GM23248 (cell line): ENCODE measurements at regions not wholly inside any gene's neighbourhood (a gene's known extent, or its start where the extent isn't known, plus 50 kb on each side); places are given as distances from the start of the nearest gene placed in this dataset.

Source experiments
- DNase-seq: peaks from one replicate; pipeline ENCODE4 v3.0.0-alpha.2; 2015
- H2AFZ ChIP-seq: fragments of 200-600 bp; sonication (generic); 2 replicates; pipeline ENCODE4 v1.6.1; 2016; ENCODE audit warnings: antibody characterized with exemption
- H3F3A ChIP-seq: fragments of 200-600 bp; sonication (generic); 2 replicates; pipeline ENCODE4 v1.6.1; 2016; ENCODE audit warnings: mild to moderate bottlenecking, antibody characterized with exemption, mixed run types; ENCODE audit not compliant: insufficient read depth
- H3K27ac ChIP-seq: fragments of 200-600 bp; sonication (generic); 2 replicates; pipeline ENCODE4 v1.5.1; 2016; ENCODE audit warnings: mild to moderate bottlenecking
- H3K27me3 ChIP-seq: fragments of 200-600 bp; sonication (generic); replicated peaks from 2 replicates; pipeline ENCODE4 v1.6.1; 2016; ENCODE audit warnings: mild to moderate bottlenecking; ENCODE audit not compliant: insufficient read depth
- H3K36me3 ChIP-seq: fragments of 200-600 bp; sonication (generic); 2 replicates; pipeline ENCODE4 v1.6.1; 2016; ENCODE audit warnings: low read depth, mild to moderate bottlenecking
- H3K4me1 ChIP-seq: fragments of 200-600 bp; sonication (generic); 2 replicates; pipeline ENCODE4 v1.6.1; 2016; ENCODE audit warnings: mild to moderate bottlenecking; ENCODE audit not compliant: insufficient read depth
- H3K4me2 ChIP-seq: fragments of 200-600 bp; sonication (generic); one replicate; pipeline ENCODE4 v1.6.1; 2016; ENCODE audit warnings: mild to moderate bottlenecking; ENCODE audit not compliant: unreplicated experiment
- H3K4me3 ChIP-seq: fragments of 200-600 bp; sonication (generic); 2 replicates; pipeline ENCODE4 v1.5.1; 2016; ENCODE audit warnings: mild to moderate bottlenecking
- H3K79me2 ChIP-seq: fragments of 200-600 bp; sonication (generic); 2 replicates; pipeline ENCODE4 v1.6.1; 2016; ENCODE audit warnings: mild to moderate bottlenecking; ENCODE audit not compliant: insufficient read depth
- H3K9ac ChIP-seq: fragments of 200-600 bp; sonication (generic); 2 replicates; pipeline ENCODE4 v1.6.1; 2016; ENCODE audit warnings: mild to moderate bottlenecking
- H3K9me2 ChIP-seq: fragments of 200-600 bp; sonication (generic); 2 replicates; pipeline ENCODE4 v1.6.1; 2016; ENCODE audit warnings: mixed run types, mild to moderate bottlenecking, moderate library complexity; ENCODE audit not compliant: insufficient read depth
- H3K9me3 ChIP-seq: fragments of 200-600 bp; sonication (generic); one replicate; pipeline ENCODE4 v1.6.1; 2017; ENCODE audit warnings: low read depth
- H4K20me1 ChIP-seq: fragments of 200-600 bp; sonication (generic); 2 replicates; pipeline ENCODE4 v1.6.0; 2016; ENCODE audit not compliant: insufficient read depth
- EZH2 ChIP-seq: fragments of 200-600 bp; sonication (generic); IDR thresholded peaks from 2 replicates; pipeline ENCODE4 v1.6.1; 2018; ENCODE audit warnings: antibody characterized with exemption, mild to moderate bottlenecking; ENCODE audit not compliant: insufficient read depth, poor library complexity, severe bottlenecking
- EZH2phosphoT487 ChIP-seq: fragments of 200-600 bp; sonication (generic); IDR thresholded peaks from 2 replicates; pipeline ENCODE4 v1.6.1; 2018; ENCODE audit warnings: antibody characterized with exemption, moderate library complexity, mild to moderate bottlenecking, low read depth; ENCODE audit not compliant: insufficient read depth
- WGBS, 2 experiments: methylation state at CpG; one replicate each; pipeline ENCODE4 v1.1.6; 2015 to 2017; ENCODE audit warnings: low lambda C conversion rate in 2 of 2, low coverage in 1 of 2; ENCODE audit errors: missing lambda C conversion rate in 2 of 2; 5-methylcytosine and 5-hydroxymethylcytosine counted together
- in situ Hi-C: fragments of 300-500 bp; cut with MboI; formaldehyde crosslinking; loops from 2 replicates; pipeline ENCODE4 v1.15.0; 2020

DNA sequence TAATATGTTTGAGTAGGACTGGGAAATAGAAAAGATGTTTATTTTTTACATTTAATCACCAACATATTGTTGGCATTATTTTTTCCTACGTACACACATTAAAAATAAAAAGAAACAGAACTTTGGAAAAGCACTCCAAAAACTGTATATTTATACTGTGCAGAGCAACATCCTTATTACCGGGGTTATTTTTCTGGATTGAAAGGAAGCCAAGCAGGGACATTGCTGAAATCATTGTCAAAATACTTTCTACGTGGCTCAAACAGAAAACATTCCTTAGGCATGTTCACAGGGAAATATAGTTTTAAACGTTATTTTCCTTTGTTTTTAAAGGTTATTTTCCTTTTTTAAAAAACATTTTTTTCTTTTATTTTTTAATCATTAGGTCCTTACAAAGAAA is 315.0 kb upstream of the SMIM21 start:
- Histone ChIP-seq H3K9ac (no peak overlapping the region), H3K4me2 (no peak overlapping the region), H3K4me1 (no peaks in the 10 kb centered on the region), H3K27ac (no peak overlapping the region), H3K9me3 (no peaks in the 10 kb centered on the region), H3K4me3 (no peak overlapping the region), H2AFZ (no peak overlapping the region), H3K27me3 (0 out of 2 replicates have a peak, but pooled peaks cover 9% of the 10 kb centered on the region), H3K9me2 (no peaks in the 10 kb centered on the region), H3F3A (no peaks in the 10 kb centered on the region), H3K79me2 (no peaks in the 10 kb centered on the region), H4K20me1 (no peaks in the 10 kb centered on the region), H3K36me3 (no peaks in the 10 kb centered on the region)
- in situ Hi-C loops = no loop called here
- TF ChIP-seq EZH2phosphoT487 (no peak), EZH2 (no peak)
- 10 to 14% methylated on average over 4 of the region's 4 CpGs for WGBS, 2 experiments
- no peak for DNase-seq

DNA sequence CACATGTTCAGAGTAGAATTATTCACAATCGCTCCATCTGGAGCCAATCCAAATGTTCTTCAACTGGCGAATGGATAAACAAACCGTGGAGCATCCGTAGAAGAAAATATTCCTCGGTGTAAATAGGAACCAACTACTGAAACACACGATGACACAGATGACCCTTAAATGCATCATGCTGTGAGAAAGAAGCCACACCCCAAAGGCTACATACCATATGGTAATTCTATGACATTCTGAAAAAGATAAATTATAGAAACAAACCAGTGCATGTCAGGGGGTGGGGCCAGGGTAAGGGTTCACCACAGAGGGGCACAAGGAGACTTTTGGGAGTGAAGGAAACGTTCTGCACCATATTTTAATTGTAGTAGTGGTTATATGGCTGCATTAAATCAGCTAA is 312.2 kb upstream of the SMIM21 start:
- WGBS, 2 experiments = 17 to 34% methylated on average over 7 of the region's 7 CpGs
- in situ Hi-C loops = no loop called here
- DNase-seq = no peak

DNA sequence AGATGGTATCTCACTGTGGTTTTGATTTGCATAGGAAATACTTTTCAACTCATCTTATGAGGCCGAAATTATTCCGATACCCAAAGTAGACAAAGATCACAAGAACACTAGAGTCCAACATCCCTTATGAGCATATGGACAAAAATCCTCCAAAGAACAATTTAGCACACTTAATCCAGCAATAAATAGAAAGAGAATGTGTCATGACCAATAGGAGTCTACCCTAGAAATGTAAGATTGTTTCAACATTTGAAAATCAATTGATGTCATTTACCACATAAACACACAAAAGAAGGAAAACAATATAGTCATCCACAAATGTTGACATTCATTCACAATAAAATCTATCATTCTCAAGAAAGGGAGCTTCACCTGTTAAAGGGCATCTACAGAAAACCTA is 307.8 kb upstream of the SMIM21 start:
- Histone ChIP-seq H3K27ac (no peak overlapping the region), H2AFZ (no peak overlapping the region), H3K27me3 (no peaks in the 10 kb centered on the region; the same call in 1 of the 2 replicates), H3K9me2 (no peaks in the 10 kb centered on the region), H3K9ac (no peak overlapping the region), H3K4me2 (no peak overlapping the region), H4K20me1 (no peaks in the 10 kb centered on the region), H3K4me1 (no peaks in the 10 kb centered on the region), H3K4me3 (no peak overlapping the region), H3K36me3 (no peaks in the 10 kb centered on the region), H3F3A (no peaks in the 10 kb centered on the region), H3K9me3 (no peaks in the 10 kb centered on the region), H3K79me2 (no peaks in the 10 kb centered on the region)
- in situ Hi-C loops = no loop called here
- no peak for DNase-seq
- TF ChIP-seq EZH2 (no peak), EZH2phosphoT487 (no peak)
- 71 to 82% methylated on average over 2 of the region's 2 CpGs for WGBS, 2 experiments

More for the DNA sequence above, 312.2 kb upstream of the SMIM21 start:
- Histone ChIP-seq H3K4me3 (no peak overlapping the region), H3K27me3 (0 out of 2 replicates have a peak, but pooled peaks cover 9% of the 10 kb centered on the region), H2AFZ (no peak overlapping the region), H3K9me2 (no peaks in the 10 kb centered on the region), H4K20me1 (no peaks in the 10 kb centered on the region), H3K9ac (no peak overlapping the region), H3K4me1 (no peaks in the 10 kb centered on the region), H3K27ac (no peak overlapping the region), H3K4me2 (no peak overlapping the region), H3K36me3 (no peaks in the 10 kb centered on the region), H3F3A (no peaks in the 10 kb centered on the region), H3K9me3 (no peaks in the 10 kb centered on the region), H3K79me2 (no peaks in the 10 kb centered on the region)
- no peak for TF ChIP-seq EZH2
- TF ChIP-seq EZH2phosphoT487 = no peak

DNA sequence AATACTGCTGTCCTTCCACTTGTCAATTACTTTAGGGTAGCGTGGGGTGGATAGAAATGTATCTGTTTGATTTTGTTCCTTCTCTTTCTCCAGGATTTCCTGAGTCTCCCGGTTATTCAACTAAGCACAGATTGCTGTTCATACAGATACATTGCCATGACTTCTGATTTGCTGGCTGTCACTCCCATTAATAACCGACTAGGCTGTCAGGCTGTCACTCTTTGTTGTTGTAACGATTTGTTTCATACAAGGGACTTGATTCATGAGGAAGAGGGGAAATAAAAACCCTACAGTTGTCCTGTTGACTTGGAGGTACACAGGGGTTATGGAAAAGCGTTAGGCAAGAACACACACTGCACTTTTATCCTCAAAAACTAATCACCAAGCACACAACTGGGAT is 302.7 kb upstream of the SMIM21 start:
- H3K79me2 ChIP-seq = no peaks in the 10 kb centered on the region
- H4K20me1 ChIP-seq = no peaks in the 10 kb centered on the region
- in situ Hi-C loops = no loop called here
- H3K9ac ChIP-seq = no peak overlapping the region
- no peaks in the 10 kb centered on the region for H3K4me1 ChIP-seq
- DNase-seq = no peak
- no peak for TF ChIP-seq EZH2phosphoT487
- TF ChIP-seq EZH2 = no peak
- H3K4me3 ChIP-seq = no peak overlapping the region
- H2AFZ ChIP-seq = no peak overlapping the region
- H3K27ac ChIP-seq = no peak overlapping the region
- H3K4me2 ChIP-seq = no peak overlapping the region
- peaks cover 11% of the 10 kb centered on the region for H3K27me3 ChIP-seq
- H3K9me3 ChIP-seq = no peaks in the 10 kb centered on the region
- H3F3A ChIP-seq = no peaks in the 10 kb centered on the region
- H3K9me2 ChIP-seq = no peaks in the 10 kb centered on the region
- no peaks in the 10 kb centered on the region for H3K36me3 ChIP-seq
- WGBS, 2 experiments = 49 to 54% methylated on average over 5 of the region's 5 CpGs

DNA sequence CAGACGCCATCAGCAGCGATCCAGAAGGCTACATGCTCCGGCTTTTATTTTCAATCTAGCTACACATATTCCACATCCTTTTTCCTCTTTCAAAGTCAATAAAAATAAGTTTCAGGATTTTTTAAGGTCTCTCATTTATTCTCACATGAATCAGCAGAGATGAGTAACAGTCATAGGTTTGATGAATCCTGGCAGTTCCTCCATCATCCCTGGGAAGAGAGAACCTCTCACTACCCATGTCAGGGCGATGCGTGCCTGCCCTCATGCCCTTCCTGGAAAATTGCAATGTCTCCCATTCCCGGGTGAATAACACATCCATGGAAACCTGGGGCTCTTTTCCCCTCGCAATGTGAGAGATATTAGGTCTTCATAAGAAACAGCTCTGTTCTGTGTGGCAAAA is 301.1 kb upstream of the SMIM21 start:
- no peak for DNase-seq
- in situ Hi-C loops = loop anchor here (10.0 kb wide), 1 partner anchor 1074 kb away; no protein-coding TSS in a partner anchor
- peaks cover 18% of the 10 kb centered on the region for H3K27me3 ChIP-seq
- H4K20me1 ChIP-seq = no peaks in the 10 kb centered on the region
- no peaks in the 10 kb centered on the region for H3F3A ChIP-seq
- 46 to 50% methylated on average over 7 of the region's 7 CpGs for WGBS, 2 experiments
- H3K4me2 ChIP-seq = no peak overlapping the region
- H2AFZ ChIP-seq = no peak overlapping the region
- H3K9me3 ChIP-seq = no peaks in the 10 kb centered on the region
- H3K4me1 ChIP-seq = no peaks in the 10 kb centered on the region
- H3K79me2 ChIP-seq = no peaks in the 10 kb centered on the region
- H3K9me2 ChIP-seq = no peaks in the 10 kb centered on the region
- H3K36me3 ChIP-seq = no peaks in the 10 kb centered on the region
- TF ChIP-seq EZH2phosphoT487 (no peak), EZH2 (no peak)
- no peak overlapping the region for H3K4me3 ChIP-seq
- no peak overlapping the region for H3K9ac ChIP-seq
- H3K27ac ChIP-seq = no peak overlapping the region
